A673 (cell line): ENCODE measurements at regions not wholly inside any gene's neighbourhood (a gene's known extent, or its start where the extent isn't known, plus 50 kb on each side); places are given as distances from the start of the nearest gene placed in this dataset.

Experiments used
- BruUV-seq: library from RNA; stranded (reverse); fragments of 400-500 nt; replicated peaks from 2 replicates; lab custom pipeline; 2021; lab: Mats Ljungman, UMichigan
- CTCF ChIA-PET: fragments of 300-600 bp; sonication (Branson Sonifier 250); formaldehyde crosslinking; loops from one replicate; lab custom pipeline; 2022; ENCODE audit warnings: antibody characterized with exemption; lab: Charles Lee
- POLR2A ChIA-PET: fragments of 300-600 bp; sonication (Branson Sonifier 250); formaldehyde crosslinking; loops from one replicate; lab custom pipeline; 2022; ENCODE audit warnings: antibody characterized with exemption; ENCODE audit not compliant: low non-redundant PET; lab: Charles Lee
- DNase-seq: peaks from one replicate; pipeline ENCODE4 v3.0.0-alpha.2; 2015; ENCODE audit warnings: low spot score
- H3K27ac ChIP-seq: fragments of 200-600 bp; sonication (generic); 2 replicates; pipeline ENCODE4 v1.5.1; 2016; ENCODE audit warnings: mixed run types, low read depth, mild to moderate bottlenecking, mixed read lengths, antibody characterized with exemption, low read length; ENCODE audit not compliant: poor library complexity, severe bottlenecking
- H3K27me3 ChIP-seq: fragments of 200-600 bp; sonication (generic); replicated peaks from 2 replicates; pipeline ENCODE4 v1.6.1; 2017; ENCODE audit warnings: mixed run types, low read depth, mild to moderate bottlenecking, mixed read lengths, antibody characterized with exemption, low read length; ENCODE audit not compliant: insufficient read depth, poor library complexity
- H3K36me3 ChIP-seq: fragments of 200-600 bp; sonication (generic); 2 replicates; pipeline ENCODE4 v1.6.1; 2016; ENCODE audit warnings: mixed run types, mild to moderate bottlenecking, mixed read lengths, antibody characterized with exemption, low read length; ENCODE audit not compliant: insufficient read depth, poor library complexity, severe bottlenecking
- H3K4me1 ChIP-seq: fragments of 200-600 bp; sonication (generic); 2 replicates; pipeline ENCODE4 v1.6.1; 2017; ENCODE audit warnings: mixed run types, mild to moderate bottlenecking, mixed read lengths, antibody characterized with exemption, low read length; ENCODE audit not compliant: insufficient read depth, poor library complexity, severe bottlenecking
- H3K4me3 ChIP-seq: fragments of 200-600 bp; sonication (generic); 2 replicates; pipeline ENCODE4 v1.5.1; 2016; ENCODE audit warnings: low read depth, mixed run types, mild to moderate bottlenecking, mixed read lengths, low read length; ENCODE audit not compliant: poor library complexity, severe bottlenecking
- H3K9me3 ChIP-seq: fragments of 200-600 bp; sonication (generic); 2 replicates; pipeline ENCODE4 v1.6.1; 2016; ENCODE audit warnings: mixed run types, low read depth, mild to moderate bottlenecking, mixed read lengths, antibody characterized with exemption, low read length; ENCODE audit not compliant: poor library complexity, severe bottlenecking
- EZH2 ChIP-seq: fragments of 200-600 bp; sonication (generic); IDR thresholded peaks from 2 replicates; pipeline ENCODE4 v1.6.1; 2017; ENCODE audit warnings: borderline replicate concordance, low read depth, mild to moderate bottlenecking, mixed read lengths, antibody characterized with exemption, low read length; ENCODE audit not compliant: poor library complexity, severe bottlenecking
- intact Hi-C: fragments of 100-400 bp; cut with micrococcal nuclease; formaldehyde crosslinking; loops from one replicate; pipeline ENCODE4 v1.10.0; 2022; ENCODE audit not compliant: unreplicated experiment
- TF ChIP-seq, protein P1 (sequence below): fragments of 300-800, 200-600 bp; sonication (generic); conservative IDR thresholded peaks from 2 replicates; pipeline ENCODE4 v1.5.1; 2017; ENCODE audit warnings: low read depth, mild to moderate bottlenecking, antibody characterized with exemption, low read length, moderate library complexity, mixed read lengths

DNA sequence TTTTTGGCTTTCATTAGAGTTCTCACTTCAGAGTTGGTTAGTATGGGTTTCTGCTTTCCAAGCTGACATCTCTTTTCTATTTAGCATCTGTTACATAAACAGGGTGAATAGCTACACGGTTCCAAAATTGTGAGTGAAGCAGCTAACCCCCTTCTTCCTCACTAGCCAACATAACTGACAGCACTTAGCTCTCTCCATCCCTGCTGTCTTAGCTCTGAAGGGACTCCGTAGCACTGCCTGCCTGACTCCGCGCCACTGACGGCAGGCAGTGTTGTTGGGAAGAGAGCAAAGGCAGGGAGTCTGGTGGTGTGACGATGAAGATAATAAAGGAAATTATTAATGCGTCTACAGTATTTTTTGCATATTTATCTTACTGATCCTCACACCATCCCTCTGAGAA, 247.0 kb downstream of the PTBP2 start:
- peak overlapping the region; percentile 17 for H3K27ac ChIP-seq
- no peak overlapping the region for H3K4me3 ChIP-seq
- ChIA-PET POLR2A (no interaction called here), CTCF (no interaction called here)
- H3K27me3 ChIP-seq = no peaks in the 10 kb centered on the region
- no TSS peak for BruUV-seq
- H3K36me3 ChIP-seq = no peaks in the 10 kb centered on the region
- peak; percentile 17 for DNase-seq
- TF ChIP-seq, protein P1, sequence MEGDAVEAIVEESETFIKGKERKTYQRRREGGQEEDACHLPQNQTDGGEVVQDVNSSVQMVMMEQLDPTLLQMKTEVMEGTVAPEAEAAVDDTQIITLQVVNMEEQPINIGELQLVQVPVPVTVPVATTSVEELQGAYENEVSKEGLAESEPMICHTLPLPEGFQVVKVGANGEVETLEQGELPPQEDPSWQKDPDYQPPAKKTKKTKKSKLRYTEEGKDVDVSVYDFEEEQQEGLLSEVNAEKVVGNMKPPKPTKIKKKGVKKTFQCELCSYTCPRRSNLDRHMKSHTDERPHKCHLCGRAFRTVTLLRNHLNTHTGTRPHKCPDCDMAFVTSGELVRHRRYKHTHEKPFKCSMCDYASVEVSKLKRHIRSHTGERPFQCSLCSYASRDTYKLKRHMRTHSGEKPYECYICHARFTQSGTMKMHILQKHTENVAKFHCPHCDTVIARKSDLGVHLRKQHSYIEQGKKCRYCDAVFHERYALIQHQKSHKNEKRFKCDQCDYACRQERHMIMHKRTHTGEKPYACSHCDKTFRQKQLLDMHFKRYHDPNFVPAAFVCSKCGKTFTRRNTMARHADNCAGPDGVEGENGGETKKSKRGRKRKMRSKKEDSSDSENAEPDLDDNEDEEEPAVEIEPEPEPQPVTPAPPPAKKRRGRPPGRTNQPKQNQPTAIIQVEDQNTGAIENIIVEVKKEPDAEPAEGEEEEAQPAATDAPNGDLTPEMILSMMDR = no peak
- TF ChIP-seq EZH2 = no peak
- no peaks in the 10 kb centered on the region for H3K9me3 ChIP-seq
- H3K4me1 ChIP-seq = peaks cover 26% of the 10 kb centered on the region
- intact Hi-C loops = loop anchor here (5.0 kb wide), 3 partner anchors 169 to 1084 kb away; no protein-coding TSS in a partner anchor

DNA sequence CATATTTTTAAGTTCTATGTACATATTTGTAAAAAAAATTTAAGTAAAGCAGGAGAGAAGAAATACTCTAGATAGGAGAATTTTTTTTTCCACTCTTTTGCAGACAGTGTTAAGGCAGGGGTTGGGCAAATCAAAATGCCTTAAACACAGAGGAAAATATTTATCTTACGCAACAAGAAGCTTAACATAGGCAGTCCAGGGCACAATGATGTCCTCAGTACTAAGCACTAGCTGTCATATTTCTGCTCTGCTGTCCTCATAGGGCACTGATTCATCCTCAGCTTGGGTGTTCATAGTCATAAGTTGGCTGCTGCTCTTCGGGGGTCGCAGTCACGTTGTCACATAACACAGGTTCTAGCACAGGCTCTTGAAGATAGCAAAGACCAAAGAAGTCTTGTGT, 247.4 kb downstream of the PTBP2 start:
- Histone ChIP-seq H3K27me3 (no peaks in the 10 kb centered on the region), H3K27ac (peak overlapping the region; percentile 17), H3K4me3 (no peak overlapping the region), H3K36me3 (no peaks in the 10 kb centered on the region), H3K4me1 (peaks cover 30% of the 10 kb centered on the region), H3K9me3 (no peaks in the 10 kb centered on the region)
- BruUV-seq = no TSS peak
- intact Hi-C loops = loop anchor here (5.0 kb wide), 3 partner anchors 168 to 1083 kb away; no protein-coding TSS in a partner anchor
- ChIA-PET POLR2A (no interaction called here), CTCF (no interaction called here)
- TF ChIP-seq, protein P1 = no peak
- no peak for TF ChIP-seq EZH2
- peak; percentile 23 for DNase-seq

DNA sequence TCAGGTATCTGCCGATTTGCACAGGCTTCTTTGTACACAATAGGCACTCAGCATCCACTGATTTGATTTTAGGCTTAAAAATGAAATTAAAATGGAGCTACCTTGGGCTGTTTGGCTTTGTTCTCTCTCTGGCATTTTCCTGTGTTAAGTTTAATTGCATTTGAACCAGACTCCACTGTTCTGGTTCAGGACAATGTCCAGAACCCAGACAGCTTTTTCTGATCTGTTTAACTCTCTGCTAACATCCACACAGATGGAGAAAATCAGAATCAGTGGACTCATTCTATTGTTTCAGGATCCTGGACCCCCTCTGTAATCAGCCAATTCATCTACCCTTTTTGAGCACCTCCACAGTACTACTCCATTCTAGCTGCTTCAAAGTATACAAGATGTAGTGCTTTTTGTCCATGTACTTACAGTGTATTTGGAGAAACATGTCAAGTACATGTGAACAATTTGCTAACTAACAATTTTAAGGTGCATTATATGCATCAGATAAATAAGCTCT, 248.1 kb downstream of the PTBP2 start:
- no TSS peak for BruUV-seq
- DNase-seq = no peak

More for the DNA sequence above, 248.1 kb downstream of the PTBP2 start:
- ChIA-PET CTCF (no interaction called here), POLR2A (no interaction called here)
- TF ChIP-seq, protein P1 = no peak
- no peak for TF ChIP-seq EZH2
- Histone ChIP-seq H3K27ac (no peak overlapping the region), H3K36me3 (no peaks in the 10 kb centered on the region), H3K4me3 (no peak overlapping the region), H3K27me3 (no peaks in the 10 kb centered on the region), H3K4me1 (peaks cover 30% of the 10 kb centered on the region), H3K9me3 (no peaks in the 10 kb centered on the region)
- intact Hi-C loops = loop anchor here (5.0 to 10.0 kb wide), 4 partner anchors 168 to 1485 kb away; no protein-coding TSS in a partner anchor
